Erythroblast (primary cell): ENCODE measurements at regions not wholly inside any gene's neighbourhood (a gene's known extent, or its start where the extent isn't known, plus 50 kb on each side); places are given as distances from the start of the nearest gene placed in this dataset.

ENCODE experiments used
- GATA1 ChIP-seq: IDR thresholded peaks from 2 replicates; pipeline ENCODE4 v1.6.1; 2011; ENCODE audit warnings: low read depth, mild to moderate bottlenecking, control low read depth, low read length, moderate library complexity
- POLR2A ChIP-seq: IDR thresholded peaks from 2 replicates; pipeline ENCODE4 v1.6.1; 2011; ENCODE audit warnings: mild to moderate bottlenecking, low read length

DNA sequence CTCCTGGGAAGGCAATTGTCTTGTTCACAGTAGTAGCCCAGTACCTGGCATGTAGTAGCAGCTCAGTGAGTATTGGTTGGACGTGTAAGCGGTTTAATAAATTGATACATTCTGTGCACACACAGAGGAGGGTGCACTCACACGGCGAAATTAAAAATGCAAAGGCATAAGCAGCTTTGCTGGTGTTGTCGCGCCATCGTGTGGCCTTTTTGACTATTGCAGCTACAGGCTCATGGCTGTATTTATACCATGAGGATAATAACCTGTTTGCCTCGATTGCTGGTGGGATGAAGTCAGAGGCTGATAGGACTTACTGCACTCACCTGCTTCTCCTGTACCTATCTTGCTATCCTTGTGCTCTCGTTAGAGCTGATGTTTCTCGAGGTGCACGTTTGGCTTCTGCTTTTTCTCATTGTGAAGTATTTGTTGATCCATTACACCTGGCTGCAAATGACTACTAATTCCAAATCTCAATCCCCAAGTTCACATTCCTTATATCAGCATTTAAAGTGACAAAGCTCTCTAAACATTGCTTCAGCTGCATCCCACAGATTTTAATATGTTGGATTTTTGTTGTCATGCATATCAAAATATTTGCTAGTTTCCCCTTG, 61.5 kb downstream of the TBXT start:
- TF ChIP-seq POLR2A (no peak), GATA1 (no peak)
